Progenitor cell of endocrine pancreas (in vitro differentiated cells): ENCODE measurements at regions not wholly inside any gene's neighbourhood (a gene's known extent, or its start where the extent isn't known, plus 50 kb on each side); places are given as distances from the start of the nearest gene placed in this dataset.

Experiments used
- DNase-seq: peaks from one replicate; pipeline ENCODE4 v3.0.0; 2021; ENCODE audit warnings: low spot score; ENCODE audit not compliant: unreplicated experiment
- H3K27ac Mint-ChIP-seq: 2 replicates; pipeline ENCODE4 v1.8.0; 2021; ENCODE audit warnings: mild to moderate bottlenecking, moderate library complexity, mixed read lengths
- H3K27me3 Mint-ChIP-seq: 2 replicates; pipeline ENCODE4 v1.8.0; 2021; ENCODE audit warnings: mixed read lengths
- H3K36me3 Mint-ChIP-seq: 2 replicates; pipeline ENCODE4 v1.8.0; 2022; ENCODE audit warnings: mixed read lengths; ENCODE audit not compliant: insufficient read depth
- H3K4me1 Mint-ChIP-seq: 2 replicates; pipeline ENCODE4 v1.8.0; 2021; ENCODE audit warnings: low read depth, mixed read lengths
- H3K4me3 Mint-ChIP-seq: 2 replicates; pipeline ENCODE4 v1.8.0; 2021; ENCODE audit warnings: low read depth, mild to moderate bottlenecking, moderate library complexity, mixed read lengths
- H3K9me3 Mint-ChIP-seq: 2 replicates; pipeline ENCODE4 v1.8.0; 2021; ENCODE audit warnings: low read depth, mixed read lengths
- CTCF ChIP-seq: fragments of 200-600 bp; sonication (generic); IDR thresholded peaks from one replicate; pipeline ENCODE4 v1.5.0; 2021; ENCODE audit warnings: antibody characterized with exemption, mild to moderate bottlenecking; ENCODE audit not compliant: unreplicated experiment

GRCh38 chr3:21995079-21995607 lies 244.1 kb upstream of the ZNF385D start:
- peaks cover 7% of the 10 kb centered on the region for H3K4me1 Mint-ChIP-seq
- H3K9me3 Mint-ChIP-seq, result no peaks in the 10 kb centered on the region
- no peaks in the 10 kb centered on the region for H3K36me3 Mint-ChIP-seq
- no peak for DNase-seq
- H3K27ac Mint-ChIP-seq, result no peak overlapping the region
- H3K27me3 Mint-ChIP-seq, result no peaks in the 10 kb centered on the region
- no peak overlapping the region for H3K4me3 Mint-ChIP-seq
- no peak for TF ChIP-seq CTCF

- no peak for TF ChIP-seq CTCF
- no peak overlapping the region for H3K4me3 Mint-ChIP-seq
- no peak overlapping the region for H3K27ac Mint-ChIP-seq
- H3K4me1 Mint-ChIP-seq, result no peaks in the 10 kb centered on the region
- no peak for DNase-seq
- no peaks in the 10 kb centered on the region for H3K36me3 Mint-ChIP-seq
- H3K9me3 Mint-ChIP-seq, result no peaks in the 10 kb centered on the region
- H3K27me3 Mint-ChIP-seq, result no peaks in the 10 kb centered on the region
Observed at GRCh38 chr3:22007368-22007767, 256.4 kb upstream of the ZNF385D start.

- H3K27me3 Mint-ChIP-seq, result no peaks in the 10 kb centered on the region
- H3K27ac Mint-ChIP-seq, result no peak overlapping the region
- no peak overlapping the region for H3K4me3 Mint-ChIP-seq
- no peaks in the 10 kb centered on the region for H3K9me3 Mint-ChIP-seq
- no peak for TF ChIP-seq CTCF
- DNase-seq, result no peak
- H3K4me1 Mint-ChIP-seq, result no peaks in the 10 kb centered on the region
- H3K36me3 Mint-ChIP-seq, result no peaks in the 10 kb centered on the region
Observed at GRCh38 chr3:22010997-22011396, 260.0 kb upstream of the ZNF385D start.

- Mint-ChIP-seq H3K36me3 (no peaks in the 10 kb centered on the region), H3K4me3 (no peak overlapping the region), H3K27ac (no peak overlapping the region), H3K27me3 (no peaks in the 10 kb centered on the region), H3K4me1 (no peaks in the 10 kb centered on the region), H3K9me3 (no peaks in the 10 kb centered on the region)
- no peak for TF ChIP-seq CTCF
- DNase-seq, result no peak
Observed at GRCh38 chr3:22012471-22012870, 261.5 kb upstream of the ZNF385D start.

- Mint-ChIP-seq H3K36me3 (no peaks in the 10 kb centered on the region), H3K9me3 (no peaks in the 10 kb centered on the region), H3K27me3 (no peaks in the 10 kb centered on the region), H3K27ac (no peak overlapping the region), H3K4me3 (no peak overlapping the region), H3K4me1 (no peaks in the 10 kb centered on the region)
- DNase-seq, result no peak
- TF ChIP-seq CTCF, result no peak
Observed at GRCh38 chr3:22013641-22014040, 262.6 kb upstream of the ZNF385D start.
